ENCODE measurements at regions not wholly inside any gene's neighbourhood (a gene's known extent, or its start where the extent isn't known, plus 50 kb on each side); places are given as distances from the start of the nearest gene placed in this dataset.
"Not testable (repeated sequence)": the region's sequence is repeated elsewhere in the genome, so short reads cannot be mapped to it uniquely, and the experiment has no call there.

DNA sequence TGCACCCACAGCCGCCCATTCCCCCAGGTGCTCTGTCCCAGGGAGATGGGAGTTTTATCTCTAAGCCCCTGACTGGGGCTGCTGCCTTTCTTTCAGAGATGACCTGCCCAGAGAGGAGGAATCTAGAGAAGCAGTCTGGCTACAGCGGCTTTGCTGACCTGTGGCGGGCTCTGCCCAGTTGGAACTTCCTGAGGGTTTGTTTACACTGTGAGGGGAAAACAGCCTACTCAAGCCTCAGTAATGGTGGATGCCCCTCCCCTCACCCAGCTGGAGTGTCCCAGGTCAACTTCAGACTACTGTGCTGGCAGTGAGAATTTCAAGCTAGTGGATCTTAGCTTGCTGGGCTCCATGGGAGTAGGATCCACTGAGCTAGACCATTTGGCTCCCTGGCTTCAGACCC is 428.6 kb upstream of the GCFC2 start:
- DNase-seq; intact Hi-C loops (cut with micrococcal nuclease); ATAC-seq: not testable (repeated sequence)

DNA sequence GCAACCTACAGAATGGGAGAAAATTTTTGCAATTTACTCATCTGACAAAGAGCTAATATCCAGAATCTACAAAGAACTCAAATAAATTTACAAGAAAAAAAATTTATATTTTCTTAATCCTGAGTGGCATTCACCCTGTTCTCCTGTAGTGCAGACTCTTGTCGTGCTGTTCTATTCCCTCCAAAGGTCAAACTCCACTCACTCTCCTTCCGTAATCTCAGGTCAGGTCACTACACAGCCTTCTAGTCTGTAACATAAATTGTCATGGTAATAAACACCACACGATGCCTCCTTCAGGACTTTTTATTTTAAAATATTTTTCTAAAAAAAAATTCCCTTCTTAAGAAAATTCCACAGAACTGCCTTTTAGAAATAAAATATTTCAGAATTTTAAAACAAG is 417.9 kb upstream of the GCFC2 start:
- intact Hi-C loops (cut with micrococcal nuclease): no loop called here
- no peak for ATAC-seq
- DNase-seq: no peak

DNA sequence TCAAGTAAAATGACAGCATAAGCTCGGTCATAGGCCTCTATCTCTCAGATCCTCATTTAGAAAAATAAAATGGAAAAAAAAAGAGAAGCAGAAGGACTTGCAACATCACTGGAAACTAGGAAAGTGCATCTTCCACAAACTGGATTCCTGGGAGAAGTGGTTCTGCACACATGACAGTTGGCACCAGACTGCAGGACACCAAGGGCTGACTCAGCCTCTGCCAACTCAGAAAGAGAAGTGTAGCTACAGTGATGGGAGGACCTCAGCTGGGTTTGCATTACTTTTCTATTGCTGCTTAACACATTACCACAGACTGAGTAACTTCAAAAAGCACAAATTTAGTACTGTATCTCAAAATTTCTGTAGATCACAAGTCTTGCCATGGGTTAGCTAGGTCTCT is 409.5 kb upstream of the GCFC2 start:
- intact Hi-C loops (cut with micrococcal nuclease): no loop called here
- DNase-seq: no peak
- ATAC-seq: no peak

DNA sequence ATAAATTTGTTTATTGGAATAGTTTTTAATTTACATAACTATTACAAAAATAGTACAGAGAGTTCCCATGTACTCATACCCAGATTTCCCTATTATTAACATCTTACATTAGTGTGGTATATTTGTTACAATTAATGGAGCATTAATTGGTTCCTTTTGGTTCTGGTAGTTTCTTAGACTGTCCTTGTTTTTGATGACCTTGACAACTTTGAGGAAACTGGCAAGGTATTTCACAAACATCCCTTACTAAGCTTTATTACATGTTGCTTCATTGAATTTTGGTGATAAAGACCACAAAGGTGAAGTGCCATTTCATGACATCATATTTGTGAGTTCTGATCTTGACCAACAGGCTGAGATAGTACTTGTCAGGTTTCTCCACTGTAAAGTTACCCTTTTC is 379.0 kb upstream of the GCFC2 start:
- ATAC-seq: no peak
- intact Hi-C loops (cut with micrococcal nuclease): no loop called here
- DNase-seq: no peak

DNA sequence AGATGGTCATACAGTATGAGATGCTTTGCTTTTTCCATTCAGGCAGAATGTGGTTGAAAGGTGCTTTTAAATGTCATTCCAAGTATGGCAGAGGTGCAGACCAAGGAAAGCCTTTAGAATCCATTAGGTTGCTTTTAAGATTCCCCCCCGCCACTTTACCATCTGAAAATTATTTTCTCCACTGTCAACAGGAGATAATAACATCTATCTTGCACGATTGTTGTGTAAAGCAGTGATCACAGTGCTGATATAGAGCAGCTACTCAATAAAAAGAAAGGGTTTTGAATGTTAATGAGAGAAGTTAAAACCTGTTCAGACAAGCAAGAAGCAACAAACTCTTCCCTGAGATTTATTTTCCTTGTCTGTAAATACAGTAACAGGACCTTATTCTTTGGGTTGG is 372.5 kb upstream of the GCFC2 start:
- ATAC-seq (no peak), DNase-seq (no peak)
- intact Hi-C loops (cut with micrococcal nuclease): no loop called here

DNA sequence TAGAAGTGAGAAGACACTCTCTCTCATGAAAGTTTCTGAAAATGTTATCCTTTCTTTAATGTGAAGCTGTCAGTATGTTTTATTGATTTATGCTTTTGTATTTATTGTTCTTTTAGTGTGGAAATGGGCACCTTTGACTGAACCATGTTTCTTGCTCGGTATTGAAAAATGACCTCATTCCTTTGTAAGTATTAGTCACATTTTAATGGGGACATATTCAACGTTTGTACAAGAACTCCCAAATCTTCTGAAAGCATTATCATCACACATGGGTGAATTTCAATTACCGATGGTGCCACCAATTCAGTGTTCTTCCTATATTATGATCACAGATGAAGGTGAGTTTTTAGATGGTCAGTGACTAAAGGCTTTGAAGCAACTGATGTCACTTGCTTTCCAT is 371.8 kb upstream of the GCFC2 start:
- ATAC-seq: no peak
- DNase-seq: no peak
- intact Hi-C loops (cut with micrococcal nuclease): no loop called here

DNA sequence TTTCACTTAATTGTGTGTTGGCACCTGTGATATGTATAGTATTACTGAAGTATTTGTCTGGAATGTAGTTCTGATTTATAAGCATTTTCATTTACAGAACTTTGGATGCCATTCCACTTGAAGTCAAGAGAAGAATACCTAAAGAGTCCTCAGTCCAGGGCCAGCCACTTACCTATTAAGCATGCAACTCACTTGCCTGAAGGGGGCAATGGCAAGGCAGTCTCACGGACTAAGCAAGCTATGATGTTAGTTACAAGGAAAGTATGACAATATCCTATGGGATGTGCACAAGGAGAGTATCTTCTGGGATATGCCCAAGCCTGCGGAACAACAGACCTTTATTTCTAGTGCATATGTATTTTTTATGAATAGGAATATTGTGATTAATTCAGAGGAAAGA is 369.4 kb upstream of the GCFC2 start:
- DNase-seq (no peak), ATAC-seq (no peak)
- intact Hi-C loops (cut with micrococcal nuclease): no loop called here

DNA sequence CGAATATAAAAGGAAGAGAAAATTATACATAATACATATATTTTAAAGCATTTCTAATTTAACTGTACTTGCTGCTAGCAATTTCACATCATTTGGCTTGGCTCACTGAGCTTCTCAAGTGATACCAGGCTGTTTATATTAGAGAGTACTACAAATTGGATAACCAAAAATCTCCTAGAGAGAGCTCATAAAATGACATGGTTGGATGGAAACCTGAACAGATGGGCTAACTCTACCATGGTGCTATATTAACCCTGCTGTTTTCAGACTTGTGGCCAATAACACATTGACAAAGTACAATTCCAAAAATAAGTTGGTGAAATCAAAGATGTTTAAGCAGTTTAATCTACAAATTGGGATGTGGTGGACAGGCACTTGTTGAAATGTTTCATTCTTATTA is 364.4 kb upstream of the GCFC2 start:
- intact Hi-C loops (cut with micrococcal nuclease): no loop called here
- DNase-seq (no peak), ATAC-seq (no peak)

DNA sequence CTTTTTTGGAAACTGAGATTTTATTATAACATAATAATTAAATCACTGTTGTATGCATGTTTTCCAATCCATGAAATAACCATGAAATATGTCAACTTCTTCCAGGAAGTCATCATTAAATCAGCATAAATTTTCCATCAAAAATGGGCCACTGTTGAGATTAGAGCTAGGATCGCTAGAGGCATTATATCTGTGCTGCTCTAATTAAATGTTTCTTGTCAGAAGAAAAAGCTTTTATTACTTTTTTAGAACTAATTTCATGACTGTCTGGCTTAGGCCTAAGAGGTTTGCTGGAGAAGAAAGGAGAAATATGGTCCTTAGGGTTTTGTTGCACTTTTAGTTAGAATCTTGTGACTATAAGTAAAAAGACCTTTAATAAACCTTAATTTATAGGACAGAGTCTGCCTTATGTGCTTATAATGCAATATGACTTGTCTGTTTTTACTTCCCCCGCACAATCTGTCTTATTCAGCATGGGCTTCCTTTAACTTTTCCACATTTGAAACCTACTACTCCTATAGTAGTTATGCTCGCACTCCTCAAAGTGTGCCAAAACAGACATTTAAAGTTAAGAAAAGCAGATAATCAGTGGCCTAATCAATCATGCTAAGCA is 363.4 kb upstream of the GCFC2 start:
- no peak for ATAC-seq
- intact Hi-C loops (cut with micrococcal nuclease): no loop called here
- no peak for DNase-seq

DNA sequence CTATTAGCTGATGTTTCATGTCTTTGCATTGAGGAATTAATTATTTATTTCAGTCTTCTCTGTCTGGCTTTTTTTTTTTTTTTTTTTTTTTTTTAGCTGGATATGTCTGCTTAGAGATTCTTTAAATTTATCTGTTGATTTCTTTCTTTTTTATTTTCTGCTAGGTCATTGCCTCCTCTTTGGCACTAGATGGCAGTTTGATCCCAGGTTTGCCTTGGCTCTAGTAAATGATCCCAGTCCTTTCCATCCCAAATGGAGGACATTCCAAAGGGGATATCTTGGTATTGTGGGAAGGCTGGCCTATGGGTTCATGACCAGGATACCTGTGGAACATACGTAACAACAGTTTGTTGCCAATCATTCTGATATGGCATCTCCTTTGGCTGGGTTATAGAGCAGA is 339.5 kb upstream of the GCFC2 start:
- intact Hi-C loops (cut with micrococcal nuclease): no loop called here
- ATAC-seq (no peak), DNase-seq (no peak)

DNA sequence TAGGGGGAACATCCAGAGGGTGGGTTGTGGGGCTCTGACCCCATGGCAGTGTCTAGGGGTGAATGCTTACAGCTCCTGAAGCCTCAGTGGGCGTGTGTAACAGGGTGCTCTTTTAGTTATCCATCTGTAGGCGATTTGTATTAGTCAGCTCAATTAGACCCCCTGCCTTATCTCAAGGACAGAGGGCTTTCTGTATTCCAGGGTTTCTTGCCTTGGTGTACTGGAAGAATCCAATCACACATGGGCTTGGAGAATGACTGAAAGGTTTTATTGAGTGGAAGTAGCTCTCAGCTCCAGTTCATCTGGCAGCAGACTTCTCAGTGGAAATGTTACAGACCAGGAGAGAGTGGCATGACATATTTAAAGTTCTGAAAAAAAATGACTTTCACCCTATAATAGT is 334.0 kb upstream of the GCFC2 start:
- ATAC-seq (no peak), DNase-seq (no peak)
- intact Hi-C loops (cut with micrococcal nuclease): no loop called here

DNA sequence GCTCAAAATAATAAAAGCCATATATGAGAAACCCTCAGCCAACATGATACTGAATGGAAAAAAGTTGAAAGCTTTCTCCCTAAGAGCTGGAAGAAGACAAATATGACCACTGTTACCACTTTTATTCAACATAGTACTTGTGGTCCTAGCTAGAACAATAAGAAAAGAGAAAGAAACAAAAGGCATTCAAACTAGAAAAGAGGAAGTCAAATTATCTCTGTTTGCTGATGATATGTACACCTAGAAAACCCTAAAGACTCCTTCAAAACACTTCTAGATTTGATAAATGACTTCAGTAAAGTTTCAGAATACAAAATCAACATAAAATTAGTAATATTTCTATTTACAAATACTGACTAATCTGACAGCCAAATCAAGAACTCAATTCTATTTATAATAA is 328.8 kb upstream of the GCFC2 start:
- ATAC-seq: no peak
- intact Hi-C loops (cut with micrococcal nuclease): no loop called here
- no peak for DNase-seq

DNA sequence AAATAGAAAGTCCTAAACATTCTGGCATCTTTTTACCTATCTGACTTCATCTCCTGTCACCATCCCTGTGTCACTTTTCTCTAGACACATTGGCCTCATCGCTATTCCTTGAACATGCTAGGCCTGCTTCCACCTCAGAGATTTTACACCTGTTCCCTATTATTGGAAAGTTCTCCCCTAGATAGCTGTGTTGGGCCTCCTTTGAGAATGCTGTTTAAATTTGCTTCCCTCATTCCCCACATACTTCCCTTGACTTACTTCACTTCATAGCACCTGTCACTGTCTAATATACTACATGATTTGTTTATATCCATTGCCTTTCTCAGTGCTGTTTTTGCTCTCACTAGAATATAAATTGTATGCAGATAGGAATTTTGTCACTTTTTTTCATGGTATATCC is 317.0 kb upstream of the GCFC2 start:
- DNase-seq: no peak
- intact Hi-C loops (cut with micrococcal nuclease): no loop called here
- no peak for ATAC-seq

DNA sequence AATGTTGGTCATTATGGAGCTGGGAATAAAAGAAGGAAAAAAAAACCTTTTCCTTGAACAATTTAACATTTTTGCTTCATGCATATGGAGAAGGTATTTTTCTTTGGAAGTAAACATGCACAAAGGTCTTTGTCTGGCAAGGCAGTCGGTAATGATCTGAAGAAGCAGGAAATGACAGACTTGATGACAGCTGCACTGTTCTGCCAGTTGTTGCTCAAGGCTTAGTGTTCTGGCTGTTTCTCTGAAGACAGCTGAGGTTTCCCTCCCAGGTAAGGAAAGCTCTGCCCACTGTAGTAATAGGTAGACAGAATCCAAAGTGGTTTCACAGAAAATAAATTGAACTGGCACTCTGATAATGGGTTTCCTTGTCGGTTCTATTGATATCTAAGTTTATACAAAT is 308.4 kb upstream of the GCFC2 start:
- no peak for ATAC-seq
- DNase-seq: no peak
- intact Hi-C loops (cut with micrococcal nuclease): no loop called here

DNA sequence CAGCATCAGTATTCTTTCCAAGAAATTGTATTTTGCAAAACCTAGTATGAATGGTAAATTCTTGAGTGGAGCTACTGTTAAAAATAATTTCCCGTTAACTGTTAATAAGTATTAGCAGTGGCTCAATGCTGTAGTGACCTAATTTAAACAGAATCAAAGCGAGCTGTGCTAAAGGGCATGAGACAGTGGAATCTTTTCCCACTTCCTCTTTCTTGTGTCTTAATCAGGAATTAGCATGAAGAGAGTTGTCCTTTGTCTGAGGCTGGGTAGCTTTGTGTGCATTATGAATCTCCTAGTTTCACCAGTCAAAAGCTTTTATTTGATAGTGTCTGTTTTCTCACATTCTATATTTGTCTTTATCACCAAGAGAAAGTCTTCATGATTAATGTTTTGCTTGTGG is 298.8 kb upstream of the GCFC2 start:
- DNase-seq (no peak), ATAC-seq (no peak)
- intact Hi-C loops (cut with micrococcal nuclease): no loop called here

DNA sequence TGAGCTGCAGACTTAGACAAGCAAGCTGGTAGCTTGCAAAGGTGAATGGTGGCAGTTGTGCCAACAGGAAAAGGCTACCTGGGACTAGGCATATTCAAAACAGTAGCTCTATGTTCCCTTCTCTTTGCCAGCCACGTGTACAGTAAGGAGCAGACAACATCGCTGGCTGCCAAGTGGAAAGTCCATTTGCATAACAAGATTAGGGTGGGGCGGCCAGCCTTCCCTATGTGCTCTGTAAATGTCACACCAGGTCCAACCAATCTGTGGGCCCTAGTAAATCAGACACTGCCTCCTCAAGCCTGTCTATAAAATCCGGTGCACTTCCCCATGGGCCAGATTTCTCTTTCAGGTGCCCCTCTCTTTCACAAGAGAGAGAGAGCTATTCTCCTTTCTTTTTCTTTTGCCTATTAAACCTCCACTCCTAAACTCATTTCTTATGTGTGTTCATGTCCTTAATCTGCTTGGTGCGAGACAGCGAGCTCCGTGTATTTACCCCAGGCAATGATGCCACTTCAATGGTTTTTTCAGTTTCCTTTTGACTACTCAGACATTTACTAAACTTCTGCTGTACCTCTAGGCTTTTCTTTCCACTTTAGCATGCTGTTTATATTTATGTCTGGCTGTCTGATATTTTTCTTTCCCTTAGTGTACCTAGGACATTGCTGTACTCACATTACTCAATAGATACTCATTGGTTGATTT is 297.4 kb upstream of the GCFC2 start:
- no peak for ATAC-seq
- intact Hi-C loops (cut with micrococcal nuclease): no loop called here
- no peak for DNase-seq

DNA sequence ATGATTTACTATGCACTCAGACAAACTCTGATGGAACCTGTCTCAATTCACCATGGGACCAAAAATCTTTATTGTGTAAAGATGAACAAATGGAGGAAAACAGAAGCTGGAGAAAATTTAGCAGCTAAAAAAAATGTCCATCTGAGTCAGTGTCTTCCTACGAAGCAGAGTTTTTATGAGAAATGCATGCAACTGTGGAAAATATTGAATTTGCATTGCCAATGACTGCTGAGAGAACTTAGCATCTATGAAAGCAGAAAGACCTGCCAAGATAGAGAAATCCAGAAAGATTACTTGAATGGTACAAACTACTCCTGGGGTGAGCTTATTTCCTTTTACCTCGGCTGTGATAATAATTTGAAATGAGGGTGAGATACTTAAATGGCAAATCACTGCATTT is 289.7 kb upstream of the GCFC2 start:
- intact Hi-C loops (cut with micrococcal nuclease): no loop called here
- no peak for DNase-seq
- ATAC-seq: no peak

DNA sequence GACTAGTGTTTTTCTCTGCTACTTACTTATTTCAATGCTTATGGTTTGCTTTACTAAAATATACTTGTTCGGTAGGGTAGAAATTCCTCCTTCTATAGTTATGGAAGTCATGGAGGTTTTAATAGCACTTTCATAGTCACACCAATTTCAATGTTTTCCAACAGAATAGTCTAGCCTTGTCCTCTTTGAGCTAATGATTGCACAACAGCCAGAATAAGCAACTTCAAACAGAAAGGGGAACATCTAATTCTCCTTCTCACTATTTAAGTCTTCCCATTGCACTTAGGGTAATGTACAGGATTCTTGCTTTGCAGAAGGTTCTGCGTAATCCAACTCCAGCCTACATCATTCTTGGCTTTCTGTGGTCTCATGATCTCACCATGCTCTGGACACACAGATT is 287.7 kb upstream of the GCFC2 start:
- ATAC-seq: no peak
- intact Hi-C loops (cut with micrococcal nuclease): no loop called here
- no peak for DNase-seq

DNA sequence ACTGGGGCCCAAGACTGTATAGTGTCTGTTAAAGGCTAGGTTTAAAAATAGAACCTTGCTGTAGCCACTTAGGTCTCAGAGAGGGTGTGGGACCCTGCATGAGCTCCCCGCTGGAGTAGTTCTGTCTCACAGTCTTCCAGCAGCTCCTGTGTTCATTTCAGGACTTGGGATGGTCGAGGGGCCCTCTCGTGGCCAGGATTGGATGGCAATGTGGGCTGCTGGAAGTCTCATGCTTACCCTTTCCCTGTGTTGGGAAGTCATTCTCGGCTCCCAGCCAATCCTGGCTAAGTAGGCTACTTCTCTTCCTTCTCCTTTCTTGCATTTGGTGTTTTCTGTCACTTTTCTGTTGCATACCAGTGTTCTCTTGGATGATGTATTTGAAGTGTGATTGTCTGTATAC is 284.0 kb upstream of the GCFC2 start:
- no peak for DNase-seq
- no peak for ATAC-seq
- intact Hi-C loops (cut with micrococcal nuclease): no loop called here

DNA sequence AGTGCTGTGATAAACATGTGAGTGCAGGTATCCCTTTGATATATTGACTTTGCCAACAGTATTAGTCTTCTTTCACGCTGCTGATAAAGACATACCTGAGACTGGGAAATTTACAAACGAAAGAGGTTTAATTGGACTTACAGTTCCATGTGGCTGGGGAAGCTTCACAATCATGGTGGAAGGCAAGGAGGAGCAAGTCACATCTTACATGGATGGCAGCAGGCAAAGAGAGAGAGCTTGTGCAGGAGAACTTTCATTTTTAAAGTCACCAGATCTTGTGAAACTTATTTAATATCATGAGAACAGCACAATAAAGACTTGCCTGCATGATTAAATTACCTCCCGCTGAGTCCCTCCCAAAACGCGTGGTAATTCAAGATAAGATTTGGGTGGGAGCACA is 277.9 kb upstream of the GCFC2 start:
- intact Hi-C loops (cut with micrococcal nuclease); DNase-seq; ATAC-seq: not testable (repeated sequence)

DNA sequence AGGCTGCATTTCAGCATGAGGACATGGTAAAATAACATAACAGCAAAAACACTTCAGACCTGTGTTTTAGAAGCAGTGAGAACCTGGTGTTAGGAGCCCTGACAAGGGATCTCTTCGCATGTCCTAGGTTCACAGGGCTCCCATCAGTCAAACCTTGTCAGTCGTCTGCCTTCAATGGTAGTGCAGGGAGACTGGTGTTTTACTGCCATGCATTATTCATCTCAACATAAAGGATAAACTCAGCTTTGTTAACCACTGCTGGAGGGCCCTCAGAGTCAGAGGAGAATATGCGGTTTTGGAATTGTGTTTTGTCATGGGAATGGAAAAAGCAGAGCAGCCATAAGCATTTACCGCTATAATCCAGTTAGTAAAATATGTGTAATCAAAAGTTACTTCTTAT is 275.9 kb upstream of the GCFC2 start:
- ATAC-seq: no peak
- DNase-seq: no peak
- intact Hi-C loops (cut with micrococcal nuclease): no loop called here

DNA sequence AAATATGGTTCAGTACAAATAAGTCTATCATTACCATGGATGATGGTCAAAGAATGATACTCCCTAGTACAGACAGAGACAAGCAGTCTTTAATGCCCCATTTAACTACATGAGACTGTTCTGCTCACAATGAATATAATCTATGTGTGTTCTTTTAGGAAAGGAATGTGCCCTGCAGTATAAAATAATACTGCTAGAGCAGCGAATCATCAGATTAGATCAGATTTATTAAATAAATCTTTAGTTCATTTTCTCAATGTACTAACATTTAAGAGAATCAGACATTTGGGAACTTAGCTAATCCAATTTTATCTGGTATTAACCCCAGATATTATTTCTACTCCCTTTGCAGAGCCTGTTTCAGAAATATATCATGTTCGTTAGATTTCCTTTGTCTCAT is 272.0 kb upstream of the GCFC2 start:
- intact Hi-C loops (cut with micrococcal nuclease): no loop called here
- ATAC-seq (no peak), DNase-seq (no peak)

Data from left ventricle myocardium superior (tissue), 1 donor.